ENCODE measurements at regions not wholly inside any gene's neighbourhood (a gene's known extent, or its start where the extent isn't known, plus 50 kb on each side); places are given as distances from the start of the nearest gene placed in this dataset.

DNA sequence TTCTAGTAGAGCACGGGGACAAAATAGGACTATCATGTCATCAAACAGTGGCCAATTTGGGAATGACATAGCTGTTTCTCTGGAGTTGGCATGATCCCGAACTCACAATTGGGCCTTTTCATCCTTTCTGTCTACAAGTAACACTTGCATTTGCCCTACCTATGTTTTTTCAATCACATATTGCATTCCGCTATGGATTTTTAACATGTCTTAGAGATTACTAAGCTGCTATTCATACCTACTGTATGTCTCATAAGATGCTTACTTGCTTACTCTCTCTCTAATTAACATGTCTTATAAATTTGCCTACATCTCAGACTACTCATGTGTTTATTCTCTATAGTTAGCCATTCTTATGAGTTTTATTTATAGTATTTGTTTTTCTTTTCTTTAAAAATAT is 341.2 kb upstream of the CTNND2 start:
- no peak for DNase-seq (ENCODE audit: low read depth)
- no peak overlapping the region for H3K4me3 ChIP-seq (ENCODE audit: control insufficient read depth, low read depth, low read length)
- TF ChIP-seq CTCF (IDR thresholded peaks at IDR 0.05; ENCODE audit: control insufficient read depth, insufficient read depth, low read depth, low read length, missing control alignments): no peak

- TF ChIP-seq CTCF (IDR thresholded peaks at IDR 0.05; ENCODE audit: control insufficient read depth, insufficient read depth, low read depth, low read length, missing control alignments): no peak
- no peak overlapping the region for H3K4me3 ChIP-seq (ENCODE audit: control insufficient read depth, low read depth, low read length)
- no peak for DNase-seq (ENCODE audit: low read depth)
These were observed 339.0 kb upstream of the CTNND2 start for GRCh38 chr5:12242950-12243888.

DNA sequence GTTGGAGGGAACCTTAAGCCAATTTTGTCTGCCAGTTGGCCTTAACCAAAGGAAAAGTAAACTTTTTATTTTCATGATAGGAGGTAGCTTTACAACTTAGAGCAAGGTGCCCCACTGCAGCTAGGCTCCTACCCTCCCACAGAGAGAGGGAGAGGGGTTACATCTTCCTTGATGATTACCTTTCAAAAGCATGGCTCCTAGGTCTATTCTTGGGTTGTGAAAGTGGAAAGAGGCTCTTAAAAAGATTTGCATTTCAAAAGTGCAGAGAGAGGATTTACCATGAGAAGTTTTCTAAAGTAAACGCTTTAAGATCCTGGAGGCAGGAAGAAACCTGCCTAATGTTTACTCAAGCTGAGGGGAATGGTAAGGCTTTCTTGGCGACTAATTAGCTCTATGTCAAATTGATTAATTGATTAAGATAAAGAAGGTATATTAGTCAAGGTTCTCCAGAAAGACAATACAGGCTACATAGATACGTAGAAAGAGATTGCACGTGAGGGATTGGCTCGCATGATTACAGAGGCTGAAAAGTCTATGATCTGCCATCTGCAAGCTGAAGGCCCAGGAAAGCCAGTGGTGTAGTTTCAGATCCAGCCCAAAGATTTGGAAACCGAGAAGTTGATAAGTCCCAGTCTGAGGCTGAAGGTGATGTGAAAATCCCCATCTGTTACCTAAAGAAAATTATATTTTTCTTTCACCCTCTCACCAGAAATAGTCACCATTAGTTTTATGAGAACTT is 333.8 kb upstream of the CTNND2 start:
- TF ChIP-seq CTCF (IDR thresholded peaks at IDR 0.05; ENCODE audit: control insufficient read depth, insufficient read depth, low read depth, low read length, missing control alignments): no peak
- H3K4me3 ChIP-seq (ENCODE audit: control insufficient read depth, low read depth, low read length): no peak overlapping the region
- DNase-seq (ENCODE audit: low read depth): no peak

GRCh38 chr5:12230659-12231058 is 326.4 kb upstream of the CTNND2 start:
- no peak overlapping the region for H3K4me3 ChIP-seq (ENCODE audit: control insufficient read depth, low read depth, low read length)
- TF ChIP-seq CTCF (IDR thresholded peaks at IDR 0.05; ENCODE audit: control insufficient read depth, insufficient read depth, low read depth, low read length, missing control alignments): no peak
- DNase-seq (ENCODE audit: low read depth): no peak

DNA sequence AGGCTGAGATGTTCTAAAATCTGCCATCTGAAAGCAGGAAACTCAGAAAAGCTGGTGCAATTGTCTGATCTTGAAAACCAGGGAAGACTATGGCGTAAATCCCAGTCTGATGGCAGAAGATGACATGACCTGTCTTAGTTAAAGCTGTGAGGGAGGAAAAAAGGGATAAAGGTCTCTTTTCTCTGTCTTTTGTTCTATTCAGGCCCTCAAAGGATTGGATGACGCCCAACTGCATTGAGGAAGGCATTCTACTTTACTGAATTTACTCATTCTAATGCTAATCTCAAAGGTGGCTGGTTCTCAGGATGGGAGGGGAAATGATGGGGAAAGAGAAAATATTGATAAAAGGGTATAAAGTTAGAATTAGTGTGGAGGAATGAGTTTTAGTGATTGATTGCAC is 312.8 kb upstream of the CTNND2 start:
- no peak overlapping the region for H3K4me3 ChIP-seq (ENCODE audit: control insufficient read depth, low read depth, low read length)
- no peak for DNase-seq (ENCODE audit: low read depth)
- no peak for TF ChIP-seq CTCF (IDR thresholded peaks at IDR 0.05; ENCODE audit: control insufficient read depth, insufficient read depth, low read depth, low read length, missing control alignments)

- TF ChIP-seq CTCF (IDR thresholded peaks at IDR 0.05; ENCODE audit: control insufficient read depth, insufficient read depth, low read depth, low read length, missing control alignments): no peak
- DNase-seq (ENCODE audit: low read depth): no peak
- H3K4me3 ChIP-seq (ENCODE audit: control insufficient read depth, low read depth, low read length): no peak overlapping the region
These were observed 310.2 kb upstream of the CTNND2 start for GRCh38 chr5:12214267-12215015.

All from AG09309 (cell line).